ENCODE measurements at regions not wholly inside any gene's neighbourhood (a gene's known extent, or its start where the extent isn't known, plus 50 kb on each side); places are given as distances from the start of the nearest gene placed in this dataset.

DNA sequence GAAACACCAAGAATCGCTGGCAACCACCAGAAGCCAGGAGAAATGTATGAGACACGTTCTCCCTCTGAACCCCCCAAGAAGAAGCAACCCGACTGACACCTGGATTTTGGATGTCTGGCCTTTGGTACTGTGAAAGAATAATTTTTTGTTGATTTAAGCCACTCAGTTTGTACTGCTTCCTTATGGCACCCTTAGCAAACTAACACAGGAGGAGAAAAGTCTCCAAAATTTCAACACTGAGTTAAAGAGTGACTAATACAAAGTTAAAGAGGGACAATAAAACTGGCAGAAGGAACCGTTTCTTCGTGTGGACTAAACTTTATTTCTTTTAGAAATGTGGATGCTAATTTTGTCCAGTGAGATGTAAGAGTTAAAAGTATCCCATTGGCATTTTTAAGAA is 660.9 kb upstream of the LINC00305 start:
- Histone ChIP-seq H3K9me3 (ENCODE audit: control insufficient read depth in 1 of 2, low read length in 2 of 2) (peaks cover 0 to 3% of the 10 kb centered on the region in 2 donors), H3K27ac (ENCODE audit: low read depth, low read length) (no peak overlapping the region), H3K27me3 (ENCODE audit: insufficient read depth, low read length) (no peaks in the 10 kb centered on the region), H3K4me3 (ENCODE audit: low read length in 2 of 2) (no peak overlapping the region), H3K4me1 (ENCODE audit: insufficient read depth, low read length) (no peaks in the 10 kb centered on the region), H3K36me3 (ENCODE audit: insufficient read depth, low read length) (no peaks in the 10 kb centered on the region)
- DNase-seq: no peak
- intact Hi-C loops (cut with micrococcal nuclease): no loop called here
- H3K27me3 Mint-ChIP-seq: no peaks in the 10 kb centered on the region
- ChIA-PET CTCF (ENCODE audit: partially characterized antibody) (no interaction called here), POLR2A (ENCODE audit: partially characterized antibody) (no interaction called here)
- peaks cover 2 to 16% (median 9%) of the 10 kb centered on the region in 8 donors for H3K9me3 Mint-ChIP-seq
- H3K36me3 Mint-ChIP-seq: no peaks in the 10 kb centered on the region
- H3K4me3 Mint-ChIP-seq: no peak overlapping the region
- no peak overlapping the region for H3K27ac Mint-ChIP-seq
- H3K4me1 Mint-ChIP-seq: no peaks in the 10 kb centered on the region

DNA sequence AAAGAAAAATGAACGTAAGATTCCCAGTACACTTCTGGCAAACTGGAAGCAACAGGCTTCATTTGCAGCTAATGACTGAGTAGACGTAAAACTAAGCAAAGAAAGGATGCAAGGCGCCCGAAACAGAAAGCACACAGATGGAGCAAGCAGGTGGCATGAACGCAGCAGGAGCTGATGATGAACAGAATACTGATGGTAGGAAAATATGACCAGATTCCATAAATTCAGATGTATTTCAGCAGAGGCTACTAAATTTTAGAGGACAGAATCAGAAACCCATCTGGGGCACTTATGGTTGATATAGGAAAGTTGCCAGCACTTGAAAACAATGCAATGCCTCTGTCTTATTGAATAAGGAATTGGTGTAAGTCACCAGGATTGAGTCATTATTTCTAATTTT is 658.7 kb upstream of the LINC00305 start:
- no peaks in the 10 kb centered on the region for H3K36me3 Mint-ChIP-seq
- H3K36me3 ChIP-seq (ENCODE audit: insufficient read depth, low read length): no peaks in the 10 kb centered on the region

DNA sequence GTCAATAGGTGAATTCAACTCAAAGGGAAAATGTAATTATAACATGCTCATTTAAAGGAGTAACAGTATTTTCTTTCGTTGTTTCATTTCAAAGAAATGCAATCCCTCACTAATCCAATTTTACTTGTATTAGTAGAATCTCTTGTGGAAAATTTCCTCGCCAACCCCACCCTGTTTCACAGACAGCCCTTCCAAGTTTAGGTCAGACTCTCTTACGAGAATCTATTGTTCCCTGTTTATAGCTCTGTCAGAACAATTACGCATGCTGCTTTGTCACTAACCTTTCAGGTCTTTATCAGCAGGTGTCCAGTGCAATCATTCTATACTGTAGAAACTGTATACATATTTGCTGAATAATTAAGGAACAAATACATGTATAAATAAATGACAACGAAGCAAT is 657.8 kb upstream of the LINC00305 start:
- Mint-ChIP-seq H3K4me3 (no peak overlapping the region), H3K4me1 (no peaks in the 10 kb centered on the region), H3K9me3 (peaks cover 0 to 12% (median 6%) of the 10 kb centered on the region in 8 donors), H3K27me3 (no peaks in the 10 kb centered on the region), H3K27ac (no peak overlapping the region), H3K36me3 (no peaks in the 10 kb centered on the region)
- no peaks in the 10 kb centered on the region for H3K9me3 ChIP-seq (ENCODE audit: control insufficient read depth in 1 of 2, low read length in 2 of 2)
- ChIA-PET CTCF (ENCODE audit: partially characterized antibody) (no interaction called here), POLR2A (ENCODE audit: partially characterized antibody) (no interaction called here)
- no peak for DNase-seq
- no peak overlapping the region for H3K27ac ChIP-seq (ENCODE audit: low read depth, low read length)
- H3K4me3 ChIP-seq (ENCODE audit: low read length in 2 of 2): no peak overlapping the region
- intact Hi-C loops (cut with micrococcal nuclease): no loop called here
- H3K4me1 ChIP-seq (ENCODE audit: insufficient read depth, low read length): no peaks in the 10 kb centered on the region
- no peaks in the 10 kb centered on the region for H3K27me3 ChIP-seq (ENCODE audit: insufficient read depth, low read length)
- no peaks in the 10 kb centered on the region for H3K36me3 ChIP-seq (ENCODE audit: insufficient read depth, low read length)

More for the DNA sequence above, 658.7 kb upstream of the LINC00305 start:
- Histone ChIP-seq H3K4me1 (ENCODE audit: insufficient read depth, low read length) (no peaks in the 10 kb centered on the region), H3K9me3 (ENCODE audit: control insufficient read depth in 1 of 2, low read length in 2 of 2) (no peaks in the 10 kb centered on the region), H3K4me3 (ENCODE audit: low read length in 2 of 2) (no peak overlapping the region), H3K27ac (ENCODE audit: low read depth, low read length) (no peak overlapping the region), H3K27me3 (ENCODE audit: insufficient read depth, low read length) (no peaks in the 10 kb centered on the region)
- Mint-ChIP-seq H3K27me3 (no peaks in the 10 kb centered on the region), H3K9me3 (peaks cover 0 to 10% (median 6%) of the 10 kb centered on the region in 8 donors), H3K27ac (no peak overlapping the region), H3K4me1 (no peaks in the 10 kb centered on the region), H3K4me3 (no peak overlapping the region)
- ChIA-PET POLR2A (ENCODE audit: partially characterized antibody) (no interaction called here), CTCF (ENCODE audit: partially characterized antibody) (no interaction called here)
- no peak for DNase-seq
- intact Hi-C loops (cut with micrococcal nuclease): no loop called here

DNA sequence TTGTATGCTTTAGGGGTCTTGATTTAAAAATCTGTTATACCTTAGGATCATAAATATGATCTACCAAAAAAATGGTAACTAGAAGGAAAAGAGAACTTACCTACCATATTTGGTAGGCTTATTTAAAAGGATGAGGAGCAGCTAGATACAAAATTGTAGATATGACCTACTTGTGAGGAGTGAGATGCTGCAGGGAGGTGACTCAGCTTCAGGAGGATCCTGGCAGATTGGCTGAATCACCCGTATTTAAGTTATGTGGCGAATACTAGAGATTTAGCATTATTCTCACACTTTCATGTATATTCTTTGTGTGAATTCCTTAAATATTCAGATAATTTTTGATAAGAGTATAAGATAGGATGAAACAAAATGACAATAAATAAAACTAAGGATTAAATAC is 657.3 kb upstream of the LINC00305 start:
- H3K9me3 ChIP-seq (ENCODE audit: control insufficient read depth in 1 of 2, low read length in 2 of 2): no peaks in the 10 kb centered on the region
- Mint-ChIP-seq H3K27me3 (no peaks in the 10 kb centered on the region), H3K9me3 (peaks cover 0 to 15% (median 4%) of the 10 kb centered on the region in 8 donors), H3K4me1 (no peaks in the 10 kb centered on the region), H3K27ac (no peak overlapping the region), H3K4me3 (no peak overlapping the region), H3K36me3 (no peaks in the 10 kb centered on the region)
- CTCF ChIA-PET (ENCODE audit: partially characterized antibody): no interaction called here
- DNase-seq: no peak
- H3K27me3 ChIP-seq (ENCODE audit: insufficient read depth, low read length): no peaks in the 10 kb centered on the region
- intact Hi-C loops (cut with micrococcal nuclease): no loop called here
- H3K27ac ChIP-seq (ENCODE audit: low read depth, low read length): no peak overlapping the region
- H3K4me1 ChIP-seq (ENCODE audit: insufficient read depth, low read length): no peaks in the 10 kb centered on the region
- no peaks in the 10 kb centered on the region for H3K36me3 ChIP-seq (ENCODE audit: insufficient read depth, low read length)
- no peak overlapping the region for H3K4me3 ChIP-seq (ENCODE audit: low read length in 2 of 2)
- POLR2A ChIA-PET (ENCODE audit: partially characterized antibody): no interaction called here

DNA sequence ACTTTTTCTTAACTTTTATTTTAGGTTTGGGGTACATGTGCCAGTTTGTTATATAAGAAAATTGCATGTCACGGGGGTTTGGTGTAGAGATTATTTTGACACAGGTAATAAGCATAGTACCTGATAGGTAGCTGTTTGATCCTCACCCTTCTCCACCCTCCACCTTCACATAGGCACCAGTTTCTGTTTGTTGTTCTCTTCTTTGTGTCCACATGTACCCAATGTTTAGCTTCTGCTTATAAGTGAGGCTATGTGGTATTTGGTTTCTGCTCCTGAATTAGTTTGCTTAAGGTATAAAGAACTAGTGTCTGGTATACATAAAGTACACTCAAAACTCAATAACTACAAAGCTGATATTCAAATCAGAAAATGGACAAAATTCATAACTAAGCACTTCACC is 654.6 kb upstream of the LINC00305 start:
- Histone ChIP-seq H3K4me3 (ENCODE audit: low read length in 2 of 2) (no peak overlapping the region), H3K27ac (ENCODE audit: low read depth, low read length) (no peak overlapping the region), H3K36me3 (ENCODE audit: insufficient read depth, low read length) (no peaks in the 10 kb centered on the region), H3K27me3 (ENCODE audit: insufficient read depth, low read length) (no peaks in the 10 kb centered on the region), H3K9me3 (ENCODE audit: control insufficient read depth in 1 of 2, low read length in 2 of 2) (no peaks in the 10 kb centered on the region), H3K4me1 (ENCODE audit: insufficient read depth, low read length) (no peaks in the 10 kb centered on the region)
- Mint-ChIP-seq H3K36me3 (no peaks in the 10 kb centered on the region), H3K27ac (no peak overlapping the region), H3K4me3 (no peak overlapping the region), H3K9me3 (peaks cover 0 to 10% (median 1%) of the 10 kb centered on the region in 8 donors), H3K4me1 (no peaks in the 10 kb centered on the region), H3K27me3 (no peaks in the 10 kb centered on the region)
- ChIA-PET POLR2A (ENCODE audit: partially characterized antibody) (no interaction called here), CTCF (ENCODE audit: partially characterized antibody) (no interaction called here)
- intact Hi-C loops (cut with micrococcal nuclease): no loop called here
- DNase-seq: no peak

DNA sequence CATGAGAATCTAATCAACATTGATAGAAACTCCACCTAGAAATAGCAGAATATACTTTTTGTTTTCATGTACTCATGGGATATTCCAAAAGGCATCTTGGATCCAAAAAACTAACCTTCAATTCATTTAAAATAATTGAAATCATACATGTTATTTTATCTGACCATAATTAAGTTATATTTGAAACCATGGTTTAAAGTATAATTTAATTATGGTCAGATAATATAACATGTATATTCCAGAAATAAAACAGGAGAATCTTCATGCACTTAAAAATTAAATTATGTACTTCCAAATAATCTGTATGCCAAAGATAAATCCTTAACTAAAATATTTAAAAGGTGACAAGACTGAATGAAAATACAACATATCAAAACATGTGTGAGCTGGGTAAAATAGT is 651.3 kb upstream of the LINC00305 start:
- H3K27ac ChIP-seq (ENCODE audit: low read depth, low read length): no peak overlapping the region
- POLR2A ChIA-PET (ENCODE audit: partially characterized antibody): no interaction called here
- Mint-ChIP-seq H3K36me3 (no peaks in the 10 kb centered on the region), H3K27ac (no peak overlapping the region), H3K4me3 (no peak overlapping the region), H3K4me1 (no peaks in the 10 kb centered on the region), H3K9me3 (peaks cover 0 to 18% (median 7%) of the 10 kb centered on the region in 8 donors), H3K27me3 (no peaks in the 10 kb centered on the region)
- peaks cover 0 to 3% of the 10 kb centered on the region in 2 donors for H3K9me3 ChIP-seq (ENCODE audit: control insufficient read depth in 1 of 2, low read length in 2 of 2)
- intact Hi-C loops (cut with micrococcal nuclease): no loop called here
- no peak for DNase-seq
- no peaks in the 10 kb centered on the region for H3K36me3 ChIP-seq (ENCODE audit: insufficient read depth, low read length)
- no peaks in the 10 kb centered on the region for H3K4me1 ChIP-seq (ENCODE audit: insufficient read depth, low read length)
- CTCF ChIA-PET (ENCODE audit: partially characterized antibody): no interaction called here
- H3K4me3 ChIP-seq (ENCODE audit: low read length in 2 of 2): no peak overlapping the region
- no peaks in the 10 kb centered on the region for H3K27me3 ChIP-seq (ENCODE audit: insufficient read depth, low read length)

DNA sequence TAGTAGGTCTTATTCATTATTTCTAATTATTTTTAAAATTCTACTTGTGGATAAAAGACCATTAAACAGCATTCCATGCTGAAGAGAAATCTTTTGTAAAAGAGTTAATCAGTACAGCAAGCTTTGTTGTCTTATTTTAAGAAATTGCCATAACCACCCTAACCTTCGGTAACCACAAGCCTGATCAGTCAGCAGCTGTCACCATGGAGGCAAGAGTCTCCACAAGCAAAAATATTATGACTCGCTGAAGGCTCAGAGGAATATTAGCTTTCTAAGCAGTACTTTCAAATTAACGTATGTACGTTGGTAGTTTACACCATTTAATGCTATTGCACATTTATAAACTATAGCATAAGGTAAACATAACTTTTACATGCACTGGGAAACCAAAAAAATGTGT is 650.5 kb upstream of the LINC00305 start:
- H3K4me1 ChIP-seq (ENCODE audit: insufficient read depth, low read length): no peaks in the 10 kb centered on the region
- Mint-ChIP-seq H3K36me3 (no peaks in the 10 kb centered on the region), H3K27ac (no peak overlapping the region), H3K4me3 (no peak overlapping the region), H3K4me1 (no peaks in the 10 kb centered on the region), H3K9me3 (peaks cover 0 to 20% (median 7%) of the 10 kb centered on the region in 8 donors), H3K27me3 (no peaks in the 10 kb centered on the region)
- H3K27ac ChIP-seq (ENCODE audit: low read depth, low read length): no peak overlapping the region
- H3K36me3 ChIP-seq (ENCODE audit: insufficient read depth, low read length): no peaks in the 10 kb centered on the region
- DNase-seq: no peak
- CTCF ChIA-PET (ENCODE audit: partially characterized antibody): no interaction called here
- H3K4me3 ChIP-seq (ENCODE audit: low read length in 2 of 2): no peak overlapping the region
- POLR2A ChIA-PET (ENCODE audit: partially characterized antibody): no interaction called here
- peaks cover 0 to 3% of the 10 kb centered on the region in 2 donors for H3K9me3 ChIP-seq (ENCODE audit: control insufficient read depth in 1 of 2, low read length in 2 of 2)
- intact Hi-C loops (cut with micrococcal nuclease): no loop called here
- H3K27me3 ChIP-seq (ENCODE audit: insufficient read depth, low read length): no peaks in the 10 kb centered on the region

DNA sequence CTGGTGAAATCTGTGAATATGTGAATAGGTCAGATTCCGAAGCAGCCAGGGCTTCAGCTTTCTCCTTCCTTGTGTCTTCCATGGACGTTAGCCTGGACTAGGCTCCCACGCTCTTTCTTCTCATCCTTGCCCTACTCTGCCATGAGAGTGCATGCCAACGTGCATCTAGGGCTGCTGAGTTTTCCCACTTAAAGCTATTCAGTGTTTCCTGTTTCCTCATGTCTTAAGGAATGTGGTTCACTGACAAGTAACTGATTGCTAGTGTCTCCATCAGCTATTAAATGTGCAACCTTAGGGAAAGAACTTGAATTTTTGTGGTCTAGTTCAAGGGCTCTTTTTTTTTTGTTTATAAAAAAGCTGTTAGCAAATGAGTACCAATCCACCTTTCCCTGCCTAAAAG is 642.3 kb upstream of the LINC00305 start:
- Mint-ChIP-seq H3K9me3 (peaks cover 0 to 10% (median 3%) of the 10 kb centered on the region in 8 donors), H3K4me1 (no peaks in the 10 kb centered on the region), H3K36me3 (no peaks in the 10 kb centered on the region), H3K4me3 (no peak overlapping the region), H3K27me3 (no peaks in the 10 kb centered on the region), H3K27ac (no peak overlapping the region)
- ChIA-PET CTCF (ENCODE audit: partially characterized antibody) (no interaction called here), POLR2A (ENCODE audit: partially characterized antibody) (no interaction called here)
- no peaks in the 10 kb centered on the region for H3K4me1 ChIP-seq (ENCODE audit: insufficient read depth, low read length)
- H3K4me3 ChIP-seq (ENCODE audit: low read length in 2 of 2): no peak overlapping the region
- intact Hi-C loops (cut with micrococcal nuclease): no loop called here
- H3K27ac ChIP-seq (ENCODE audit: low read depth, low read length): no peak overlapping the region
- H3K27me3 ChIP-seq (ENCODE audit: insufficient read depth, low read length): no peaks in the 10 kb centered on the region
- no peak for DNase-seq
- H3K9me3 ChIP-seq (ENCODE audit: control insufficient read depth in 1 of 2, low read length in 2 of 2): no peaks in the 10 kb centered on the region
- no peaks in the 10 kb centered on the region for H3K36me3 ChIP-seq (ENCODE audit: insufficient read depth, low read length)
